GM19035 (cell line): ENCODE measurements at regions not wholly inside any gene's neighbourhood (a gene's known extent, or its start where the extent isn't known, plus 50 kb on each side); places are given as distances from the start of the nearest gene placed in this dataset.

Experiments
- ATAC-seq: cut with Tn5 transposase; IDR thresholded peaks from one replicate; pipeline ENCODE4 v1.9.1; 2021; ENCODE audit not compliant: unreplicated experiment

- no peak for ATAC-seq
Measured at GRCh38 chr13:108156749-108157148, 58.6 kb downstream of the LIG4 start.

- ATAC-seq, result peak; percentile 66
Measured at GRCh38 chr13:108155185-108156106, 59.9 kb downstream of the LIG4 start.

GRCh38 chr13:108154421-108154858 lies 60.9 kb downstream of the LIG4 start:
- no peak for ATAC-seq

GRCh38 chr13:108146642-108147041 lies 68.7 kb downstream of the LIG4 start:
- no peak for ATAC-seq

GRCh38 chr13:108142702-108143436 lies 72.5 kb downstream of the LIG4 start:
- ATAC-seq, result no peak

GRCh38 chr13:108137176-108137575 lies 78.2 kb downstream of the LIG4 start:
- no peak for ATAC-seq

- no peak for ATAC-seq
Measured at GRCh38 chr13:108127406-108127805, 87.9 kb downstream of the LIG4 start.

- ATAC-seq, result no peak
Measured at GRCh38 chr13:108126056-108126455, 89.3 kb downstream of the LIG4 start.

- no peak for ATAC-seq
Measured at GRCh38 chr13:108121406-108121805, 93.9 kb downstream of the LIG4 start.

GRCh38 chr13:108120856-108121255 lies 94.5 kb downstream of the LIG4 start:
- no peak for ATAC-seq

GRCh38 chr13:108120302-108120701 lies 95.0 kb downstream of the LIG4 start:
- no peak for ATAC-seq

- no peak for ATAC-seq
Measured at GRCh38 chr13:108115738-108116137, 99.6 kb downstream of the LIG4 start.

- no peak for ATAC-seq
Measured at GRCh38 chr13:108113407-108113806, 101.9 kb downstream of the LIG4 start.

GRCh38 chr13:108104736-108105135 lies 110.6 kb downstream of the LIG4 start:
- no peak for ATAC-seq

GRCh38 chr13:108102771-108103170 lies 112.6 kb downstream of the LIG4 start:
- ATAC-seq, result no peak

- ATAC-seq, result no peak
Measured at GRCh38 chr13:108096301-108096915, 118.9 kb downstream of the LIG4 start.

GRCh38 chr13:108095036-108095435 lies 120.3 kb downstream of the LIG4 start:
- no peak for ATAC-seq

- no peak for ATAC-seq
Measured at GRCh38 chr13:108093616-108094015, 121.7 kb downstream of the LIG4 start.

- no peak for ATAC-seq
Measured at GRCh38 chr13:108087810-108088209, 127.5 kb downstream of the LIG4 start.

- ATAC-seq, result no peak
Measured at GRCh38 chr13:108086678-108087077, 128.7 kb downstream of the LIG4 start.

- no peak for ATAC-seq
Measured at GRCh38 chr13:108084840-108085239, 130.5 kb downstream of the LIG4 start.

- no peak for ATAC-seq
Measured at GRCh38 chr13:108083056-108083455, 132.3 kb downstream of the LIG4 start.
